Putamen (tissue), 1 donor: ENCODE measurements at regions not wholly inside any gene's neighbourhood (a gene's known extent, or its start where the extent isn't known, plus 50 kb on each side); places are given as distances from the start of the nearest gene placed in this dataset.
"Not testable (repeated sequence)": the region's sequence is repeated elsewhere in the genome, so short reads cannot be mapped to it uniquely, and the experiment has no call there.

ENCODE experiments used
- DNase-seq: peaks from one replicate; pipeline ENCODE4 v3.0.0-alpha.2; 2016; ENCODE audit warnings: low spot score

- no peak for DNase-seq
These were observed 203.8 kb downstream of the TPRG1 start for GRCh38 chr3:189375532-189375931.

- no peak for DNase-seq
These were observed 211.9 kb downstream of the TPRG1 start for GRCh38 chr3:189383630-189384029.

- DNase-seq = not testable (repeated sequence)
These were observed 214.1 kb downstream of the TPRG1 start for GRCh38 chr3:189385880-189386279.

GRCh38 chr3:189386739-189387138 lies 215.0 kb downstream of the TPRG1 start:
- no peak for DNase-seq

GRCh38 chr3:189389346-189389745 lies 217.6 kb downstream of the TPRG1 start:
- no peak for DNase-seq

- no peak for DNase-seq
These were observed 221.8 kb downstream of the TPRG1 start for GRCh38 chr3:189393598-189393997.

GRCh38 chr3:189394599-189395121 lies 222.9 kb downstream of the TPRG1 start:
- no peak for DNase-seq

GRCh38 chr3:189395825-189396224 lies 224.1 kb downstream of the TPRG1 start:
- DNase-seq = no peak

GRCh38 chr3:189398656-189399055 lies 226.9 kb downstream of the TPRG1 start:
- DNase-seq = no peak

- DNase-seq = no peak
These were observed 229.4 kb downstream of the TPRG1 start for GRCh38 chr3:189401196-189401595.

GRCh38 chr3:189403194-189403593 lies 228.0 kb upstream of the TP63 start:
- DNase-seq = no peak

GRCh38 chr3:189404024-189404423 lies 227.2 kb upstream of the TP63 start:
- DNase-seq = no peak

GRCh38 chr3:189404797-189405484 lies 226.2 kb upstream of the TP63 start:
- DNase-seq = no peak

- no peak for DNase-seq
These were observed 225.0 kb upstream of the TP63 start for GRCh38 chr3:189406148-189406547.

- no peak for DNase-seq
These were observed 220.7 kb upstream of the TP63 start for GRCh38 chr3:189410522-189410921.

GRCh38 chr3:189419038-189419437 lies 212.2 kb upstream of the TP63 start:
- no peak for DNase-seq

- DNase-seq = no peak
These were observed 211.5 kb upstream of the TP63 start for GRCh38 chr3:189419683-189420082.

GRCh38 chr3:189424922-189425321 lies 206.3 kb upstream of the TP63 start:
- DNase-seq = no peak

- DNase-seq = no peak
These were observed 202.2 kb upstream of the TP63 start for GRCh38 chr3:189429019-189429418.

- DNase-seq = no peak
These were observed 201.0 kb upstream of the TP63 start for GRCh38 chr3:189430166-189430565.

- DNase-seq = not testable (repeated sequence)
These were observed 188.9 kb upstream of the TP63 start for GRCh38 chr3:189442257-189442656.

- DNase-seq = no peak
These were observed 184.1 kb upstream of the TP63 start for GRCh38 chr3:189446959-189447560.

GRCh38 chr3:189449084-189449483 lies 182.1 kb upstream of the TP63 start:
- no peak for DNase-seq

- DNase-seq = no peak
These were observed 176.2 kb upstream of the TP63 start for GRCh38 chr3:189455009-189455408.
